OCI-LY3 (cell line): ENCODE measurements at regions not wholly inside any gene's neighbourhood (a gene's known extent, or its start where the extent isn't known, plus 50 kb on each side); places are given as distances from the start of the nearest gene placed in this dataset.

ENCODE experiments used
- CTCF ChIP-seq: fragments of 200-600, 300-600 bp; sonication (generic); IDR thresholded peaks from 2 replicates; pipeline ENCODE4 v1.5.1; 2014; ENCODE audit warnings: antibody characterized with exemption, low read length, low read depth
- EZH2phosphoT487 ChIP-seq: fragments of 200-600 bp; shearing (Covaris generic); IDR thresholded peaks from 2 replicates; pipeline ENCODE4 v1.6.1; 2018; ENCODE audit warnings: antibody characterized with exemption, mixed run types, low read depth

GRCh38 chr4:152099981-152100378 lies 339.2 kb upstream of the GATB start:
- TF ChIP-seq CTCF, result no peak
- TF ChIP-seq EZH2phosphoT487, result no peak
